Limb (tissue), 2 donors: ENCODE measurements at regions not wholly inside any gene's neighbourhood (a gene's known extent, or its start where the extent isn't known, plus 50 kb on each side); places are given as distances from the start of the nearest gene placed in this dataset.

ENCODE experiments used
- DNase-seq, 2 donors: peaks; one replicate each; pipeline ENCODE4 v3.0.0-alpha.2; 2016; ENCODE audit errors: extremely low spot score in 2 of 2

DNA sequence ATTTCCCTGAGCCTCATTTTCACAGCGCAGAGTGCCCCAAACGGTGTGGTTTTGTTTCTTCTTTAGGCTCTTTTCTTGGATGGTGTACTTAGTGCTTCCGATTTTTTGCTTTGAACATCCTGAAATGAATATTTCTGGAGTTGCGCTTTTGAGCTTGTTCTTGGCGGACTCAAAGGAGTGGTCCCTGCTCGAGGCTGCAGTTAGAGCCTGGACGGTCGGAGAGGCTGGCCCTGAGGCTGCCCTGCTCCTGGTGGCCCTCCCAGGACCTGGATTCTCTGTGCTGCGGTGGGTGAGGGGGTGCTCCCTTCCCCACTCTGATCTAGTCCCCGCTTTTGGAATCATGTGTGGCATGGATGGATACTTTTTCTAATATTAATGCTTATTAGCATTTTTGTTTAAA, 291.8 kb upstream of the IRX4 start:
- no peak for DNase-seq

DNA sequence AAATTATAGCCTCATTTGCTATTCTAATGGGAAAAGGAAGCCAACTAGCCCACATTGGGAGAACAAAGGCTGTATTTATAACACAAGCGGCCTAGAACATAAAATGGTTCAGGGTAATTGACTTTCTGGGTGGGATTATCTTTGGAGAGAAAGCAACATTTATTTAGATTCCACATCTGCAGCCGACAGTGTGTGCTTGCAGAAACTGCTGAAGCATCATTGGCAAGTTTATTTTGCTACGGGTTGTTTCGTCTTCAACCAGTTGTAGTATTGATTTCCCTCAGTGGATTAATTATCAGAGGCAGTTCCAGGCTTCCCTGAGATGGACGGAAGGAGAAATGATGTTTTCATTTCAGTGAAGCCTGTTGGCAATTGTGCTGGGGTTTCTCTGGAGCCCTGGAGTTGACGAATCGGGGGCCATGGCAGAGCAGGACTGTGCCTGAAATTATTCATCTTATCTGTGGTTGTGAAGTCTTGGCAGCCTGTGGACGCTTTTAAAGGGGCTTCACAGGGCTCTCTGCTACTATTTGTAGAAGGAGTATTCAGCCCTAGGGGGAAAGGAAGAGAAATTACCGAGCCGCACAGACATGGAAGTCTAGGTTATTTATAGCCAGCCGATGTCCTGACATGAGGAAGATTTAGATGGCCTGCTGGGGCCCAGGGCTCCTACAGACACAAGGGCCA, 290.6 kb upstream of the IRX4 start:
- DNase-seq = no peak

DNA sequence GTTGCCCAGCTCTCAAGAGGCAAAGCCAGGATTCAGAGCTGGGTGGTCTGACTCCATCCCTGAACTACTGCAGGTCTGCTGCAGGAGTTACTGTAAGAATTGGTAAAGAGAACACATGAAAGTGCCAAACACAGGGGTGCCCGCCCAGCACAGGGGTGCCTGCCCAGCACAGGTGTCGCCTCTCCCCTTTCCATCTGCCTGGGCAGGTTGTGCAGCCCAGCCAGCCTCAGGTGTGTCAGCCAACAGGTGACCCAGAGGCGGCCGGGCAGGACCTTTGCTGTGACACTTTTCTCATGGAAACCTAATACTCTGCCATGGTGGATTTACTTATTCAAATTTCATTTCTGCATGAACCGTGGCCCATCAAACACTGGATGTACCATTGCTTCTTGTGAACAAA, 289.7 kb upstream of the IRX4 start:
- DNase-seq = no peak

DNA sequence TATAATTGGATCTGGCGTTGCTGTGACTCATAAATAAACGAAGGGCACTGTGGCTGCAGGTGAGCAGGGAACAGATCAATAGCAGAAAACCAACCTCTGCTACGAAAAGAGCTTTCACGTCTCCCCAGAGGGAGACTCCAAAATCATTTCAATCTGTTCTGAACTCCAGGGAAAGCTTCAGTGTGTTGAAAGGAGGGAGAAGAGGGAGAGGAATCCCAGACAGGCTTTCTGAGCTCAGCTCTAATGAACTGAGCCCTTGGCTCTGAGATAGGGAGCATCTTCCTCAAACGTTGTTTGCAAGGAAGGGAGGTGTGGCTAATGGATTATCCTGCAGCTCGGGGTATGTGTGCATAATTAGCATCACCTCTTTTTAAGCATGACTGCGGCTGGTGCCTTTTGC, 288.0 kb upstream of the IRX4 start:
- DNase-seq = no peak

DNA sequence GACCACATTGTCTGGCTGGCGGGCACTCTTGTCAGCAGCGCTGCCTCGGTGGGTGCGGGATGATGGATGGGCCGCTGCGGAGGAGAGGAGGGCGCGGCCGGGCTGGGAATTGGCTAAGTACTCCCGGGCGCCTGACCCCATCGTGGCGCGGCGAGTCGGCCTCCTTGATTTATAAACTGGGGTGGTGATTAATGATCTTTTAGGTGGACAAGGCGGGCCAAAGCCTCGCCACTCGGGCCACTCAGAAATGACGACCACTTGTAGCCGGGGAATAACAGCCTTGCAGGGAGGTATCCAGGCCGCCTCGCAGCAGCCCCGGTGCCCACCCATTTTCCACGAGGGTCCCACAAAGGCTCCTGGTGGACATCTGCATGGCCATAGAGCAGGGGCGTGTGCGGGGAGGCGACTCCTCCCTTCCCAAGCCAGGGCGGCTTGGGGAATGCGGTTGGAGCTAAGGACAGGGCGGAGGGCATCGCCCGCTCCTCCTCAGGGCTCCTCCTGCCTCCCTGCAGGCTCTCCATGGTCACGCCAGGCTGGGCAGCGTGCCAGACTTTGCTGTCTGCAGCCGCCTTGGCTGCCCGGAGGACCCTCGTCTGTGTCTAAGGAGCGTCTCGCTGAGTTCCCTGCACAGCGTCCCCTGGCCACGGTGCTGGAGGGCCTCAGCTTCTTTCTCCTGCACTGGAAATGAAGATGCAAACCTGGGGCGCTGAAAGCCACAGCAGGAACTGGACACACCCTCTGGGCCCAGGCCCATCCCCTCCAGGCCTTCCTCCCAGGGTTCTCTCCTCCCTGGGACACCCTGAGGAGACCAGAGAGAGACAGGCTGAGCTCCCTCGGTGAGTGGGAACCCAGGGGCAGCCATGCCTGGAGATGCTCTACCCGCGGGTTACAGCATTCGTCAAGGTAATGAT, 287.4 kb upstream of the IRX4 start:
- DNase-seq = peak in 1 of 2 donors; percentile 70

DNA sequence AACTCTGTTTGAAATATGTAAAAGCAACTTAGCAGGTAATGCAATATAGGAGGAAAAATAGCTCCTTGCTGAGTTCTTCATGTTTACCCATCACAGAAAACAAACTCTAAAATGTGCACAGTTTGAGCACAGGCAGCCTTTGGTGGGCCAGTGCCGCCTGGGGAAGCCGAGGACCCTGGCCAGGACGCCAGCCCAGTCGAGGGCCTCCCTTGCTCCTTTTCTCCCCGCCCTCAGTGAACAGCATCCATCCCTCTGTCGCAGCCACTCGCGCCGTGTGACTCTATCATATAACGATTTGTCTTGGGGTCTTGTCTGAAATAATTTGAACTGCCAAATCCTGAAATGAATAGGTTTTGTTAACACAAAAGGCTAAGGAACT, 286.7 kb upstream of the IRX4 start:
- no peak for DNase-seq

DNA sequence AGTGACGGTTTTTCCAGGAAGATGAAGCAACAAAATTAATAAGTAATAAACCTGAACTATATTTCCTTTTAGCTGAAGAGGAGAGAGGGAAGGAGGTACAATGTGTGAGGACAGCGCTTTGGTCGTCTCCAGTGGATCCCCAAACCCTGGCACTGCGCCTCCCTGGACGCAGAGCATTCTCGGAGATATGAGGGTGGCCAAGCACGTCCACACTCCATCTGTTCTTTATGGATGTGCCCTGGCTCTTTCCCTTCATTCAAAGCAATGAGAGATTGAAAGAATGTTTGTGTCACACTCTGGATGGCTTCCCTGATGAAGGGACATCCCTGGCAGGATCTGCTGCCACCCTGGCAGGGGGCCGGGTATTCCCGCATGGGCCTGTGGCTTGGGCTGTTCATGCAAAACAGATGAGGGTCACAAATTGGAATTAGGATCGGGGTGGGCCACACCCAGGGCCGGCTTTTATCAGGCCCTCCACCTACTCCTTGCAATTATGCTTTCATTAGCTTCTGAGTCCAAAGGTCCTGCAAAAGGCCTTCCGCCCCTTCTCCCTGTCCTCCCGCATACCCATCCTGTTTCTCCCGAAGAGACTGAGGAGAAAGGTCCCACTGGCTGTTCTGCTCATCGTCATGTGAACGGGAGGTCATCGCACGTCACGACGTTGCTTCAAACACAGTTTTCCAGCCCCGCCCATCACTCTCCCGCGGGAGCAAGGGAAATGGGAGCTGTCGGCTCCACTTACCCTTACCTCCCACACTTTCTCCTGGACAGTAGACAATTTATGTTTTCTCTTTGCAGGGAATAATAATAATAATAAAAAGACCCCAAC, 286.1 kb upstream of the IRX4 start:
- DNase-seq = no peak

DNA sequence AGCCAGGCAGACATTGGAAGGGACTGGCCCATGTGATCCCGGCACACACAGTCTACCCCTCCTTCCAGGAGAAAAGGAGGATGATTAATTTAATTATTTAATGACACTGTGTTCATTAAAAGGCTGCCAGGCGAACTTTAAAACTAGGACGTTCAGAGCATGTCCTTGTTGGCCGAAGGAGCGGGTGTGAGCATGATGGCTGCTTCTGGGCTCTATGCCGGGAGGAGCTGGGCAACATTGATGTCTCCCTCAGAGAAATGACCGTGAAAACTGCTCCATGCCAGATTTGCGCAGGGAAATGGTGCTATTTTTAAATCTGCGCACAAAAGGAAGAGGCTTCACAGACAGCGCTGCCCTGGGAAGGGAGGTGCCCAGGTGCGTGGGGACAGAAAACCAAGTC, 284.9 kb upstream of the IRX4 start:
- DNase-seq = no peak

DNA sequence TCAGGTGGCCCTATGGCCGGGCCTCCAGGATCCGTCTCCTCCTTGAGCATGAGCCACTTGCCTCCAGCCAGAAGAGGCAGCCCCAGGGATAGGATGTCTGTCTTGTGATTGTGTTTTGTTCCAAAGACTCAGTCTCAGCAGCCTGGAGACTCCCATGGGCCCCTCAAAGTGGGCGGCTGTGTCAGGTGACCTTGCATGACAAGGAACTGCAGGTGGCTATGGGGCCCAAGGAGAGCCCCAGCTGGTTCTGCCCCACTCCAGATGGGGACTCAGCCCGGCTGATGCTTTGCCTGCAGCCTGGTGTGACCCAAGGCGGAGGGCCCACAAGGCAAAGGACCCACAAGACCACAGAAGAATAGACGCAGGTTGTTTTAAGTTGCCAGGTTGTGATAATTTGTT, 284.3 kb upstream of the IRX4 start:
- no peak for DNase-seq

DNA sequence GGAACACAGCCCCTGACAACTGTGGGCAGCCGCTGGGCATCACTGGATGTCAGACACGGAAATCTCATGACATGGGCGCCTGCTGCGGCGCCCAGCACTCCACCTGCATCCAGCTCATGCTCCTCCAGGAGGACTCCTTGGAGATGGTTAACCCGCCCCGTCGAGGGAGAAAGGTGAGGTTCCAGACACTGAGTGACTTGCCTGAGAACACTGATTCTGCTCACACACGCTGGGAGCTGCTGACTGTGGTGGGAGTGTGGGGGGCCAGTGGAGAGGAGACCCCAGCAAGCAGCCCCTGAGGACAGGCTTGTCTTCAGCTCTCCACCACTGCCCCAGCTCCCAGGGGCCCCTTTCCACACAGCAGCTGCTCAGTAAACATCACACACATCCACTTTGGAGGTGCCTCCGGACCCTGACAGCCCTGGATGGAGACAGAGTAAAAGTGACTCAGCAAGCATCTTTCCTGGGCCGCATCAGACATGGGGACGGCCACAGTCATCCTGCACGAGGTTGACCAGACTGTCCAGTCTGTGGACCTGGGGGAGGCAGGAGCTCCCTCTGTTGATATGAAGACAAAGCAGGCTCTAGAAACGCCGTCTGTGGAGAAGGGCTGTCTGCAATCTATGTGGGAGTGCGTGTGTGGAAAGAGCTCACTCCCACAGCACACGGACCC, 283.7 kb upstream of the IRX4 start:
- no peak for DNase-seq

DNA sequence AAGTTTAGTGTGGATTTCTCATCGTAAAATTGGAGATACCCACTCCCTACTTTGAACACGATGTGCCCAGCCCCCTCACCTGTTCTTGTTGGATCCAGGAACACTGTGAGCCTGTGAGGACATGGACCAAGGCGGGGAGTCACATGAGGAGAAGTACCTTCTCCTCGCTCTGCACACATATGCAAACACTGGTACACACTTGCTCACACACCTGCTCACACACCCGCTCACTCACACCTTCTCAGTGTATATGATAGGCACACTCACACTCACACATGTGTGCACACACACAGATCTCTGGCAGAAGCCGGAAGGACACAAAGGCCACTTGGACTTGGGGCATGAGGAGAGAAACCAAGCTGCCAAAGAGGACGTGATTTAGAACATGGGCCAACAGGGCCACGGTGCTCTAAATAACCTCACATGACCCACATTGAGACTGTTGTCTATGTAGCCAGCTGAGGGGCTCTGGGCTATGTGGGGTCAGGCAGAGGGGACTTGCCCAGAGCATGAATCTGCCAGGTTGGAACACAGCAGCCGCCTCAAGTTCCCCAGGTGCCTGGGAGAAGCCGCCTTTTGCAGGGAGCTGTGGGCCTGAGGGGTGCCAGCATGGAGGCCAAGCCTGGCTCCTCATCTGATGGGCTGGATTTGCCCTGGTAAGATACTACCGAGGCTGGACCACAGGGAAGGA, 283.0 kb upstream of the IRX4 start:
- no peak for DNase-seq

DNA sequence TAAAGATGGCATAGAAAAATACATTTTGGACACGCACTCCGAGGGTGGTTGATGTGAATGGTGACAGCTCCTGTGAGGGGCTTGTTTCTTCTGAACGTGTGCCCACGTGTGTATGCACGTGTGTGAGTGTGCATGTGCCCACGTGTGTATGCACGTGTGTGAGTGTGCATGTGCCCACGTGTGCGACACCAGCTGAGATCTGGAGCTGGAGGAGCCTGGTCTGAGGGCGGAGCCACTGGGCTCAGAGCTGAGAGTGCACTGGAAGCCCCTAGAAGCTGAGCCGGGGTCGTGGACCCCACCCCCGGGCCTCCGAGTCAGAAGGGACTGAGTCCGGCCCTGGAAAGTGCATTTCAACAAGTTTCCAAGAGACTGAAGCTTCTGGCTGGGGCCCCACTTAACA, 282.5 kb upstream of the IRX4 start:
- no peak for DNase-seq

DNA sequence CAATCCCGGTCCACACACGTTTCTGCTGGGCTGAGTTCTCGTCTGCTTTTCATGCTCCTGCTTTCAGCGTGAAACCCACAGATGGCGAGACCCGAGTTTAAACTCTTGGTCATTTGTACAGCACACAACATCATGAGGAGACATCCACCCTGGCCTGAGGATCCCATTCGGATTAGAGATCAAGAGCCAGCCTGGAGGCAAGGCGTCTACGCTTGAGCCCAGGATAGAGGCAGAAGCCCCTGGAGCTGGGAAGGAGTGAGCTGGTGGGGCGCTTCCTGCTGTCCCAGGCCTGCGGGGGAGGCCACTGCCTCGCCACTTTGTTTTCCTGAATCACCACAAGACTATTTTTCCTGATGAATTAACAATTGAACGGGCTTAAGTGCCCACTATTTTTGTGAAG, 281.9 kb upstream of the IRX4 start:
- no peak for DNase-seq

DNA sequence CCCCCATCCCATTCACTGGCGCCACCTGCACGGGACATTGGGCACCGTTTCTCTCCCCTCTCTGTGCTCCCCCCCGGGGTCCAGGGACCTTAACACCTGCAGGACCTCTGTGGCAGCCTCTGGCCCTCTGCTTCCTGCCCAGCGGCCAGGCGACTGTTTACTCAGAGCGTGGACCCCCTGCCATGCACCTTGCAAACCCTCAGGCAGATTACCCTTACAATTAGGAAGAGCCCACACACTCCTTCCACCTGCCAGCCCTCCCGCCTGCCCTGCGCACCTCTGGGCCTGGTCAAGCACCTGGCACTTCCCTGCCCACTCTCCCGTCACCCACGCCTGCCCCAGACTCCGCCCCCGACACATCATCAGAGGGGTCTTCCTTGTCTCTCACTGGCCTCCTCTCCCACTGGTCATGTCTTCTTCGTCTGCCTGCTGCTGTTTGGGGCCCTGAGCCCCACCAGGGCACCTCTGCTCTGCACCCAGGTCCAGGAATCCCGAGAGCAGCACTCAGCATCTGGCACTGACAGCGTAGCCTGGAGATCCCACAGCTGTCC, 281.3 kb upstream of the IRX4 start:
- no peak for DNase-seq

DNA sequence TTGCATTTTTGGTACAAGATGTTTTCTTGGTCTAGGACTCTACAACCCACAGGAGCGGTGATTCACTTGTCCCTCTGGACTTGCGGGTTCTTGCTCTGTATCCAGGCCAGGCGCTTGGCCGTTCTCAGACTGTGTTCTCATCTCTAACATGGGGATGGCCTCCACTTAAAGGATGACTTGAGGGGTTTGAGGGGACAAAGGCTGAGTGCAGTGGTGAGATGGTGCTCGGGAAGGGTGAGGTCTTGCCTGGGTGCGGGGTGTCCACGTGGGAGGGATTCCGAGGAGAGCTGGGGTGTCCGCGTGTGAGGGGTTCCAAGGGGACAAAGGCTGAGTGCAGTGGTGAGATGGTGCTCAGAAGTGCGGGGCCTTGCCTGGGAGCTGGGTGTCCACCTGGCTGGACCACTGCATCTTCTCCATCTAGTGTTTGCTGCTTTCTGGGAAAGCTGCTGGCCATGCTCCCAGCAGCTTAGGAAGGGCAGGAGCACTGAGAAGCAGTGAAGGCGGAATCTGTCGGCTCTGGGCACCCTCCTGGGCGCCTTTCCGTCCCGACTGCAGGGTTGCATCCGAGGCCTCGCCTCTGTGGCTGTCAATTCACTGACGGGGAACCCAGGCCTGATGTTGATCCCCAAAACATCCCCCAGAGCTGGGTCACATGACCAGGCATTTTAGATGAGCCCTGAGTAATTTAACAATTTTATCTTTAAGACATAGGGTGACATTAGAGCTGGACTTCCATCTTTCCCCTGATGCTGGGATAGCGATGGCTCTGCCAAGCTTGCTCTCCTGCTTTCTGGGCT, 280.5 kb upstream of the IRX4 start:
- DNase-seq = no peak

DNA sequence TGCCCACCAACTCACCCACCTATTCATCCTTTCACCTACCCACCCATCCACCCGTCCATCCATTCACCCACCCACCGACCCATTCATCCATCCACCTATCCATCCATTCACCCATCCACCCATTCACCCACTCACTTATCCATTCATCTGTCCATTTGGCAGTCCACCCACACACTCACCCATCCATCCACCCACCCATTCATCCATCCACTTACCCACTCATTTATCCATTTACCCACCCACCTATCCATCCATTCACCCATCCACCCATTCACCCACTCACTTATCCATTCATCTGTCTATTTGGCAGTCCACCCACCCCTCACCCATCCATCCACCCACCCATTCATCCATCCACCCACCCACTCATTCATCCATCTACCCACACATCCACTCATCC, 278.1 kb upstream of the IRX4 start:
- DNase-seq = no peak

DNA sequence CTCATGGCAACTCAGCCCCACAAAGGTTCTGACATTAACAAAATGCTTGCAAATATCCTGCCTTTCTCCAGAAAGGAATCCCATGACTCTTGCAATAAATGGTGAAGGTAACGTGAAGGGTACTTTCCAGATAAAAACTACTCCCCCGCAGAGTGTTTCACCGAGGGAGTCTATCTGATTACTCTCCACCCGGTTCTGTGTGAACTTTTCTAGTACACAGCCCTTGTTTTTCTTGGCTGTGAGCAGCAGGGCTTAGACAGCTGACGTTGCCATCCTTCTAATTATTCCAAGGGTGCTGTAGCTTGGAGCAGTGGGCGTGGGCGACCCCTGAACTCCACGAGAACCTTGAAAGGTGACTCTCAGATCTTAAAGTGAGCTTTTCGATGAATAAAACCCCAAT, 276.0 kb upstream of the IRX4 start:
- DNase-seq = no peak

DNA sequence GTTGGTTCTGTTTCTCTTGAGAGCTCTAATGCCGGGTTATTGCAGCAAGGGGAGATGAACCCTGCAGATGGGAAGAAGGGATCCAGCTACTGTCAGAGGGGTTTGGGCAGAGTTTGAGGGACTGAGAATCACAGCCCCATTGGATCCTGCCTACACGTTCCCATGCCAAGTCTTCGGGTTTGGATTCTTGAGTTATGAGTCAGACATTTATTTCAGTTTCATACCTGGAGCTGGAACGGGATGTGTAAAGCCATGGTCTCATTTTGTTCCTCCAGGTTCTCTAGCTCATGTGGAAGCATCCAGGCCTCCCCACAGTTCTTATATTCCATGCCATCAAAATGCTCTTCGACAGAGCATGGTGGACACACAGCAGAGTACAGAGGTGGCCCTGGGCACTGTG, 275.4 kb upstream of the IRX4 start:
- DNase-seq = no peak

DNA sequence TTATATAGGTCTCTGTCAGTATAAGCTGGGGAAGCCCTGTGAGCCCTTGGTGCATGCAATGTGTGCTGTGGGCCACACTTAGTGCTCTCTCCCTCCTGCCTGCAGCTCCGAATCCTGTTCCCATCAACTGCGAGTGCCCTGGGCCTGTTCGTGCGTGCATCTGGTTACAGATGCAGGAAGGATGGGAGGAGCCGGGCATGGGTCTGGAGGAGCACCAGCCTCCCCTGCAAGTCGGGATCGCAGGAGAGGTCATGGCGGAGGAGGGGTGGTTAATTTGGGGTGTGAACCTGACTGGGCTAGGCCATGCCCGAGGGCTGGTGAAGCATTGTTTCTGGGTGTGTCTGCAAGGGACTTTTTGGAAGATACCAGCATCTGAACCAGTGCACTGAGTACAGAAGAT, 274.6 kb upstream of the IRX4 start:
- no peak for DNase-seq
